ENCODE measurements at regions not wholly inside any gene's neighbourhood (a gene's known extent, or its start where the extent isn't known, plus 50 kb on each side); places are given as distances from the start of the nearest gene placed in this dataset.

- TF ChIP-seq CTCF (IDR thresholded peaks at IDR 0.05; ENCODE audit: poor library complexity, severe bottlenecking) (no peak), EZH2 (IDR thresholded peaks at IDR 0.05; ENCODE audit: borderline replicate concordance, insufficient read depth, low read length, poor library complexity, severe bottlenecking) (no peak), EP300 (conservative IDR thresholded peaks at IDR 0.05; ENCODE audit: poor library complexity, severe bottlenecking) (no peak), SMC3 (conservative IDR thresholded peaks at IDR 0.05; ENCODE audit: poor library complexity) (no peak), REST (IDR thresholded peaks at IDR 0.05; ENCODE audit: borderline replicate concordance) (no peak)
These were observed 683.2 kb upstream of the FOXG1 start for GRCh38 chr14:28083389-28083788.
